Right lobe of liver (tissue), 6 donors: ENCODE measurements at regions not wholly inside any gene's neighbourhood (a gene's known extent, or its start where the extent isn't known, plus 50 kb on each side); places are given as distances from the start of the nearest gene placed in this dataset.

Experiments used
- ATAC-seq, 4 donors: fragments of 200-7000 bp; cut with Tn5 transposase; one replicate each; pipeline ENCODE4 v1.9.1; 2020; ENCODE audit warnings: mild to moderate bottlenecking in 4 of 4, moderate library complexity in 4 of 4
- DNase-seq, 3 donors: peaks; one replicate each; pipeline ENCODE4 v3.0.0-alpha.2; 2020
- H3K27ac ChIP-seq, 3 donors: fragments of 200-600 bp; one replicate each; pipeline ENCODE4 v1.8.0; 2022
- H3K27me3 ChIP-seq, 2 donors: fragments of 200-600 bp; one replicate each; pipeline ENCODE4 v1.8.0; 2022
- H3K36me3 ChIP-seq, 4 donors: fragments of 200-600 bp; sonication (generic) in 1 of 4; one replicate each; pipeline versions ENCODE4 v1.5.1 to v1.8.0; 2017 to 2022; ENCODE audit warnings: control low read depth in 1 of 4
- H3K4me1 ChIP-seq, 4 donors: fragments of 200-600 bp; sonication (generic) in 1 of 4; one replicate each; pipeline versions ENCODE4 v1.5.1 to v1.8.0; 2017 to 2022; ENCODE audit warnings: control low read depth in 1 of 4
- H3K4me3 ChIP-seq, 3 donors: fragments of 200-600 bp; one replicate each; pipeline ENCODE4 v1.8.0; 2022
- H3K9me3 ChIP-seq, 4 donors: fragments of 200-600 bp; sonication (generic) in 1 of 4; one replicate each; pipeline versions ENCODE4 v1.5.1 to v1.8.0; 2017 to 2022; ENCODE audit warnings: control low read depth in 1 of 4
- CTCF ChIP-seq, 4 donors: fragments of 200-600 bp in 3 of 4; fragments of 450-650 bp in 1 of 4; IDR thresholded peaks; one replicate each; pipeline versions ENCODE4 v1.5.1 to v1.8.0; 2016 to 2022; ENCODE audit warnings: antibody characterized with exemption in 4 of 4, mild to moderate bottlenecking in 2 of 4
- POLR2A ChIP-seq: fragments of 450-650 bp; IDR thresholded peaks from one replicate; pipeline ENCODE4 v1.6.1; 2017; ENCODE audit warnings: antibody characterized with exemption, mild to moderate bottlenecking
- WGBS: methylation state at CpG from one replicate; pipeline ENCODE4 v1.1.6; 2018; ENCODE audit warnings: low coverage, low lambda C conversion rate; ENCODE audit not compliant: insufficient coverage; ENCODE audit errors: missing lambda C conversion rate; 5-methylcytosine and 5-hydroxymethylcytosine counted together
- intact Hi-C, 2 donors: fragments of 100-400 bp; cut with DNase I; formaldehyde crosslinking; loops; one replicate each; pipeline versions ENCODE4 v1.11.2 to v1.14.1; 2022
- donor health status: DM: no; HTN: yes; CAD: no.
- donor health status: DM: no; HTN: no; CAD: no.
- donor health status: DM: no; HTN: no; CAD: no.
- donor health status: DM: no; HTN: yes; CAD: no.
- donor health status: DM: no; HTN: yes; CAD: no.

DNA sequence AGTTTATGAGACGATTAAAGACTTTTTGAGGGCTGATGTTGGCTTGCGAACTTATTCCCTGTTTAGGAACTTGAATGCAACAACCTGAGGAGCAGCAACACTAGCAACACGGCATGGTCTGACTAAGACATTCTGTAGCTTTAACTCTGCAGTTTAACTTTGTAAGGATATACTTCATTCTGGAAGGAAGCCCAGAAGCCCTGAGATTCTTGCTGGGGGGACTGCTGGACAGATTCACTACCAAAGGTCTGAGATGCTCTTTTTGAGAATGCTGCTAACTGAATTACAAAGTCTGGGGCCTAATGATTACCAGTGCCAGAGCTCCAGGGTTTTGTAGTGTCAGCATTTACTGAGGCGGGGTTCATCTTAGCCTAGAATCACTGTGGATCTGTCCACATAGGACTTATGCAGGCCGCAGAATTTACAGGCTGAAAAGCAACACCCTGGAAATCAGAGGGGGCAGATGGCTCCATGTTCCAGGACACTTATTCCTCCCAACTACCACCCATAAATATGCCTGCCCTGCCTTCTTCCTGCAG is 537.1 kb upstream of the CDH18 start:
- Histone ChIP-seq H3K27me3 (no peaks in the 10 kb centered on the region), H3K9me3 (no peaks in the 10 kb centered on the region), H3K4me1 (no peaks in the 10 kb centered on the region), H3K4me3 (no peak overlapping the region), H3K36me3 (no peaks in the 10 kb centered on the region), H3K27ac (no peak overlapping the region)
- ATAC-seq: no peak
- intact Hi-C loops: no loop called here
- no peak for DNase-seq
- 55% methylated on average over 5 of the region's 5 CpGs for WGBS
- TF ChIP-seq CTCF (IDR thresholded peaks at IDR 0.05): no peak
- no peak for TF ChIP-seq POLR2A

GRCh38 chr5:20522905-20523482 is 535.0 kb upstream of the CDH18 start:
- Histone ChIP-seq H3K27me3 (no peaks in the 10 kb centered on the region), H3K36me3 (no peaks in the 10 kb centered on the region), H3K9me3 (no peaks in the 10 kb centered on the region), H3K4me1 (no peaks in the 10 kb centered on the region), H3K4me3 (no peak overlapping the region), H3K27ac (no peak overlapping the region)
- TF ChIP-seq CTCF (IDR thresholded peaks at IDR 0.05): no peak
- no peak for TF ChIP-seq POLR2A
- no peak for DNase-seq
- intact Hi-C loops: no loop called here
- WGBS: 33% methylated on average over 3 of the region's 3 CpGs
- no peak for ATAC-seq

DNA sequence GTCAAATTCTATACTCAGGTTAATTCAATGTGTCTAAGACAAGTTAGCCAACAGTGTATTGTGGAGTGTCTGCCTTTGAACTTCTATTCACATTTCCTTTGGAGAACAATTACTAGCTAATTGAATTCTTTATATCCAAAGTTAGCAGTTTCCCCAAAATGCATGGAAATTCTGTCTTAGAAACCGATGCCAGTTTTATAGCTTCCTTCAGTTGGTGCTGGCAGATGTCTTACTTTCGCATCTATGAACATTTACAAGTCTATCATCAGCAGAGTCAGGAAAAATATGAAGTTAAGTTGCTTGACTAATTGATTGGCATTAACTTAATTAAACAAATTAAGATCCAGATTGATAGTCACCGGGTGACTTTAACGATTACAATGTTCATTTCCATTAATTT is 527.6 kb upstream of the CDH18 start:
- no peak for ATAC-seq
- 71% methylated on average over 4 of the region's 4 CpGs for WGBS
- Histone ChIP-seq H3K36me3 (no peaks in the 10 kb centered on the region), H3K27ac (no peak overlapping the region), H3K4me3 (no peak overlapping the region), H3K27me3 (no peaks in the 10 kb centered on the region), H3K9me3 (peaks cover 0 to 4% (median 0%) of the 10 kb centered on the region in 4 donors), H3K4me1 (no peaks in the 10 kb centered on the region)
- intact Hi-C loops: no loop called here
- DNase-seq: no peak
- no peak for TF ChIP-seq POLR2A
- TF ChIP-seq CTCF (IDR thresholded peaks at IDR 0.05): no peak

DNA sequence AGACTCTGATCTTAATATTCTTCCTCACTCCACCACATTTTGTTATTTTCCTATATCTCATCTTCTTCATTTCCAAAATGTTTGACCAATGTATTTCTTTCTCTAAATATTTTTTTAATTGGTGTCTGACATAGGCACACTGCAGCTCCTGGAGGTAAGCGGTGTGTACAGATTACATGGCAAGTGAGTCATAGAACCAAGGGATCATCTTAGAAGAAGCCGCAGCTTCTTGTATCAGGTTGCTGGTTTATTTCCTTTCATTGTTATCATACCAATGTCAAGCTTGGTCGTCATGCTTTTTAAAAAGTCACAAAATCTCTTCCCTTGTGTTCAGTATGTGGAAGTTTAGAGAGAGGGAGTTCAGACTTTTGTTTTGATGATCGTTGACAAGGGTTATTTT is 526.1 kb upstream of the CDH18 start:
- Histone ChIP-seq H3K27ac (no peak overlapping the region), H3K27me3 (no peaks in the 10 kb centered on the region), H3K4me1 (no peaks in the 10 kb centered on the region), H3K36me3 (no peaks in the 10 kb centered on the region), H3K4me3 (no peak overlapping the region), H3K9me3 (peaks cover 0 to 4% (median 0%) of the 10 kb centered on the region in 4 donors)
- ATAC-seq: no peak
- no peak for TF ChIP-seq POLR2A
- no peak for TF ChIP-seq CTCF (IDR thresholded peaks at IDR 0.05)
- 49% methylated on average over 4 of the region's 4 CpGs for WGBS
- DNase-seq: no peak
- intact Hi-C loops: no loop called here
